ENCODE measurements at regions not wholly inside any gene's neighbourhood (a gene's known extent, or its start where the extent isn't known, plus 50 kb on each side); places are given as distances from the start of the nearest gene placed in this dataset.

- Histone ChIP-seq H3K4me1 (ENCODE audit: control insufficient read depth, extremely low read depth, insufficient read depth, low read length) (no peaks in the 10 kb centered on the region), H2AFZ (ENCODE audit: control insufficient read depth, low read length) (no peak overlapping the region), H3K9me3 (ENCODE audit: control insufficient read depth, low read depth, low read length) (no peaks in the 10 kb centered on the region), H3K4me2 (ENCODE audit: control insufficient read depth, extremely low read depth, insufficient read depth, low read depth, low read length) (no peak overlapping the region), H3K79me2 (ENCODE audit: control insufficient read depth, insufficient read depth, low read length) (no peaks in the 10 kb centered on the region), H4K20me1 (ENCODE audit: control insufficient read depth, extremely low read depth, insufficient read depth, low read length) (no peaks in the 10 kb centered on the region), H3K27me3 (ENCODE audit: control insufficient read depth, extremely low read depth, insufficient read depth, low read length) (no peaks in the 10 kb centered on the region), H3K9me1 (ENCODE audit: control insufficient read depth, extremely low read depth, insufficient read depth, low read length) (no peaks in the 10 kb centered on the region), H3K4me3 (ENCODE audit: control insufficient read depth in 2 of 3, extremely low read depth in 1 of 3, insufficient read depth in 2 of 3, low read depth in 1 of 3, low read length in 3 of 3) (no peak overlapping the region), H3K9ac (ENCODE audit: control insufficient read depth, extremely low read depth, insufficient read depth, low read length) (no peak overlapping the region), H3K36me3 (ENCODE audit: control insufficient read depth in 2 of 2, extremely low read depth in 1 of 2, insufficient read depth in 2 of 2, low read length in 2 of 2) (no peaks in the 10 kb centered on the region), H3K27ac (ENCODE audit: control insufficient read depth, insufficient read depth, low read length) (no peak overlapping the region)
- dilution Hi-C loops (cut with MboI; ENCODE audit: extremely low pct_ligation_motif_present, low sequenced_read_pairs) = no loop called here
- TF ChIP-seq CTCF (optimal IDR thresholded peaks at IDR 0.05 in 1 of 3, IDR thresholded peaks at IDR 0.05 in 1 of 3, conservative IDR thresholded peaks at IDR 0.05 in 1 of 3; ENCODE audit: extremely low read depth in 1 of 3, insufficient read depth in 2 of 3, low read length in 3 of 3) (no peak), EZH2 (IDR thresholded peaks at IDR 0.05; ENCODE audit: low read length) (no peak)
- no peak for FAIRE-seq
- DNase-seq (ENCODE audit: low read depth, low spot score) = no peak
These were observed 149.9 kb downstream of the CHRM3 start for GRCh38 chr1:239536165-239536849.

GRCh38 chr1:239537795-239538194 lies 151.4 kb downstream of the CHRM3 start:
- TF ChIP-seq EZH2 (IDR thresholded peaks at IDR 0.05; ENCODE audit: low read length) (no peak), CTCF (optimal IDR thresholded peaks at IDR 0.05 in 1 of 3, IDR thresholded peaks at IDR 0.05 in 1 of 3, conservative IDR thresholded peaks at IDR 0.05 in 1 of 3; ENCODE audit: extremely low read depth in 1 of 3, insufficient read depth in 2 of 3, low read length in 3 of 3) (no peak)
- Histone ChIP-seq H3K27ac (ENCODE audit: control insufficient read depth, insufficient read depth, low read length) (no peak overlapping the region), H2AFZ (ENCODE audit: control insufficient read depth, low read length) (no peak overlapping the region), H3K9ac (ENCODE audit: control insufficient read depth, extremely low read depth, insufficient read depth, low read length) (no peak overlapping the region), H3K36me3 (ENCODE audit: control insufficient read depth in 2 of 2, extremely low read depth in 1 of 2, insufficient read depth in 2 of 2, low read length in 2 of 2) (no peaks in the 10 kb centered on the region), H3K79me2 (ENCODE audit: control insufficient read depth, insufficient read depth, low read length) (no peaks in the 10 kb centered on the region), H3K27me3 (ENCODE audit: control insufficient read depth, extremely low read depth, insufficient read depth, low read length) (no peaks in the 10 kb centered on the region), H3K9me3 (ENCODE audit: control insufficient read depth, low read depth, low read length) (no peaks in the 10 kb centered on the region), H3K4me1 (ENCODE audit: control insufficient read depth, extremely low read depth, insufficient read depth, low read length) (no peaks in the 10 kb centered on the region), H3K4me2 (ENCODE audit: control insufficient read depth, extremely low read depth, insufficient read depth, low read depth, low read length) (no peak overlapping the region), H4K20me1 (ENCODE audit: control insufficient read depth, extremely low read depth, insufficient read depth, low read length) (no peaks in the 10 kb centered on the region), H3K9me1 (ENCODE audit: control insufficient read depth, extremely low read depth, insufficient read depth, low read length) (no peaks in the 10 kb centered on the region), H3K4me3 (ENCODE audit: control insufficient read depth in 2 of 3, extremely low read depth in 1 of 3, insufficient read depth in 2 of 3, low read depth in 1 of 3, low read length in 3 of 3) (no peak overlapping the region)
- dilution Hi-C loops (cut with MboI; ENCODE audit: extremely low pct_ligation_motif_present, low sequenced_read_pairs) = no loop called here
- FAIRE-seq = no peak
- DNase-seq (ENCODE audit: low read depth, low spot score) = no peak

Measured in keratinocyte (primary cell).